H1 (cell line): ENCODE measurements at regions not wholly inside any gene's neighbourhood (a gene's known extent, or its start where the extent isn't known, plus 50 kb on each side); places are given as distances from the start of the nearest gene placed in this dataset.

Experiments
- CTCF ChIP-seq, 3 experiments: IDR thresholded peaks; 1 replicate in 2 of 3; 2 replicates in 1 of 3; pipeline versions ENCODE4 v1.5.1 to v1.6.1; 2011; ENCODE audit warnings: low read length in 3 of 3, mild to moderate bottlenecking in 3 of 3, inconsistent platforms in 2 of 3, low read depth in 1 of 3, moderate library complexity in 1 of 3; ENCODE audit not compliant: insufficient read depth in 1 of 3; ENCODE audit errors: control extremely low read depth in 1 of 3
- EZH2 ChIP-seq: fragments of 200-600 bp; sonication (generic); IDR thresholded peaks from 2 replicates; pipeline ENCODE4 v1.7.1; 2012; ENCODE audit warnings: low read depth, mild to moderate bottlenecking, moderate library complexity, low read length, inconsistent platforms; ENCODE audit not compliant: severe bottlenecking
- GTF2F1 ChIP-seq: IDR thresholded peaks from 2 replicates; pipeline ENCODE4 v1.6.1; 2012; ENCODE audit warnings: low read depth, low read length, improper control_type of control experiment, borderline replicate concordance
- PHF8 ChIP-seq: fragments of 200-600 bp; sonication (generic); conservative IDR thresholded peaks from 2 replicates; pipeline ENCODE4 v1.7.1; 2012; ENCODE audit warnings: low read depth, mild to moderate bottlenecking, inconsistent platforms, low read length, moderate library complexity
- SP1 ChIP-seq: IDR thresholded peaks from 2 replicates; pipeline ENCODE4 v1.6.1; 2011; ENCODE audit warnings: low read depth, low read length

DNA sequence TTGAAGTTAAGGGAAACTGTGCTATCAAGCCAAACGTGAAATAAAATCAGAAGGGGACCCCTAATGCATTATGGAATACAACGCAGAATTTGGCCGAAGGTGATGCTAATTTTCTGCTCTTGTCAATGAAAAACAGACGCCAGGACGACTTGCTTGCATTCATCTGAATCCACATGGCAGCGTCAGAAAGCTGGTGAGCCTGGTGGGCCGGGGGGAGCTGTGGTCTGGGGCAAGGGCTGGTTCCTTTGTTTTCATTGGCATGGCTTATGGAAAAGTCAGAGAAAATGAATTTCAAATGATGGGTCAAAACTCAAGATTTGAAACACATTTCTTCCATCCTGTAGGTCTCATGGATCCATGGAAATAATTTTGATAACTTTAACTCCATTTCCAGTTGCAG, 86.4 kb upstream of the RUNX1 start:
- no peak for TF ChIP-seq CTCF (IDR thresholded peaks at IDR 0.05; ENCODE audit: control extremely low read depth in 1 of 3, insufficient read depth in 1 of 3, low read depth in 1 of 3, low read length in 3 of 3)
- no peak for TF ChIP-seq GTF2F1
- no peak for TF ChIP-seq SP1
- TF ChIP-seq PHF8 = no peak
- TF ChIP-seq EZH2 = no peak
